H9 (cell line): ENCODE measurements at regions not wholly inside any gene's neighbourhood (a gene's known extent, or its start where the extent isn't known, plus 50 kb on each side); places are given as distances from the start of the nearest gene placed in this dataset.

Experiments
- DNase-seq: peaks from one replicate; pipeline ENCODE4 v3.0.0-alpha.2; 2017
- H2AFZ ChIP-seq: one replicate; pipeline ENCODE4 v1.6.1; 2013; ENCODE audit warnings: mild to moderate bottlenecking, low read length, control low read depth, moderate library complexity
- H2AK5ac ChIP-seq: 2 replicates; pipeline ENCODE4 v1.6.1; 2013; ENCODE audit warnings: low read length, control low read depth, mixed read lengths; ENCODE audit not compliant: insufficient read length
- H2BK120ac ChIP-seq: one replicate; pipeline ENCODE4 v1.6.1; 2013; ENCODE audit warnings: low read depth, mild to moderate bottlenecking, low read length, control low read depth, inconsistent platforms; ENCODE audit not compliant: poor library complexity, severe bottlenecking
- H2BK12ac ChIP-seq: 2 replicates; pipeline ENCODE4 v1.6.1; 2013; ENCODE audit warnings: low read length, control low read depth, mixed read lengths, low read depth; ENCODE audit not compliant: insufficient read length
- H2BK15ac ChIP-seq: 2 replicates; pipeline ENCODE4 v1.6.1; 2013; ENCODE audit warnings: low read depth, low read length, control low read depth
- H2BK20ac ChIP-seq: one replicate; pipeline ENCODE4 v1.6.1; 2013; ENCODE audit warnings: low read depth, mild to moderate bottlenecking, low read length, control low read depth, inconsistent platforms; ENCODE audit not compliant: poor library complexity, severe bottlenecking
- H2BK5ac ChIP-seq: 2 replicates; pipeline ENCODE4 v1.6.1; 2013; ENCODE audit warnings: low read length, control low read depth, mixed read lengths; ENCODE audit not compliant: insufficient read length
- H3K14ac ChIP-seq: 2 replicates; pipeline ENCODE4 v1.6.1; 2013; ENCODE audit warnings: low read length, control low read depth; ENCODE audit not compliant: insufficient read depth
- H3K18ac ChIP-seq: 2 replicates; pipeline ENCODE4 v1.6.1; 2013; ENCODE audit warnings: low read depth, mild to moderate bottlenecking, mixed read lengths, low read length, control low read depth; ENCODE audit not compliant: insufficient read length
- H3K23ac ChIP-seq: 2 replicates; pipeline ENCODE4 v1.6.1; 2013; ENCODE audit warnings: low read length, control low read depth, mixed read lengths, low read depth; ENCODE audit not compliant: insufficient read length
- H3K23me2 ChIP-seq: 2 replicates; pipeline ENCODE4 v1.6.1; 2013; ENCODE audit warnings: low read depth, mild to moderate bottlenecking, mixed read lengths, low read length, control low read depth; ENCODE audit not compliant: insufficient read length, poor library complexity, severe bottlenecking
- H3K27ac ChIP-seq: 2 replicates; pipeline ENCODE4 v1.5.1; 2013; ENCODE audit warnings: low read length, control low read depth, mixed read lengths, low read depth; ENCODE audit not compliant: insufficient read length
- H3K27me3 ChIP-seq: 2 replicates; pipeline ENCODE4 v1.6.1; 2013; ENCODE audit warnings: low read length, control low read depth, inconsistent platforms; ENCODE audit not compliant: insufficient read depth
- H3K4ac ChIP-seq: 2 replicates; pipeline ENCODE4 v1.6.1; 2013; ENCODE audit warnings: low read depth, mild to moderate bottlenecking, control low read depth, inconsistent platforms, low read length, moderate library complexity
- H3K4me1 ChIP-seq: 2 replicates; pipeline ENCODE4 v1.6.1; 2013; ENCODE audit warnings: low read length, control low read depth, inconsistent platforms; ENCODE audit not compliant: insufficient read depth
- H3K4me2 ChIP-seq: 2 replicates; pipeline ENCODE4 v1.6.1; 2013; ENCODE audit warnings: low read length, control low read depth, mixed read lengths; ENCODE audit not compliant: insufficient read length, insufficient read depth
- H3K56ac ChIP-seq: 2 replicates; pipeline ENCODE4 v1.6.1; 2013; ENCODE audit warnings: low read depth, mild to moderate bottlenecking, mixed read lengths, low read length, control low read depth; ENCODE audit not compliant: insufficient read length
- H3K79me1 ChIP-seq: 2 replicates; pipeline ENCODE4 v1.6.1; 2013; ENCODE audit warnings: low read depth, mild to moderate bottlenecking, moderate library complexity, low read length, control low read depth, inconsistent platforms; ENCODE audit not compliant: insufficient read depth, poor library complexity, severe bottlenecking
- H3K79me2 ChIP-seq: 2 replicates; pipeline ENCODE4 v1.6.1; 2013; ENCODE audit warnings: low read length, control low read depth, inconsistent platforms; ENCODE audit not compliant: insufficient read depth
- H3K9ac ChIP-seq: 2 replicates; pipeline ENCODE4 v1.6.1; 2013; ENCODE audit warnings: low read length, control low read depth, mixed read lengths; ENCODE audit not compliant: insufficient read length; ENCODE audit errors: extremely low read depth
- H3K9me3 ChIP-seq: one replicate; pipeline ENCODE4 v1.6.1; 2013; ENCODE audit warnings: low read depth, low read length, inconsistent platforms; ENCODE audit not compliant: control insufficient read depth
- H3T11ph ChIP-seq: one replicate; pipeline ENCODE4 v1.6.1; 2013; ENCODE audit warnings: mild to moderate bottlenecking, low read length, control low read depth, inconsistent platforms
- H4K20me1 ChIP-seq: one replicate; pipeline ENCODE4 v1.6.1; 2013; ENCODE audit not compliant: control insufficient read depth, insufficient read length, insufficient read depth
- H4K5ac ChIP-seq: 2 replicates; pipeline ENCODE4 v1.6.1; 2013; ENCODE audit warnings: low read depth, mild to moderate bottlenecking, mixed read lengths, low read length, control low read depth; ENCODE audit not compliant: insufficient read length
- H4K8ac ChIP-seq: replicated peaks from 2 replicates; pipeline ENCODE4 v1.6.1; 2013; ENCODE audit warnings: low read length, control low read depth, mixed read lengths, low read depth; ENCODE audit not compliant: insufficient read length
- H4K91ac ChIP-seq: 2 replicates; pipeline ENCODE4 v1.6.1; 2013; ENCODE audit warnings: low read depth, mild to moderate bottlenecking, moderate library complexity, mixed read lengths, low read length, control low read depth; ENCODE audit not compliant: insufficient read length
- H3K27ac Mint-ChIP-seq, 3 experiments: 2 replicates in 2 of 3; 3 replicates in 1 of 3; pipeline ENCODE4 v1.8.0; 2020 to 2021; ENCODE audit warnings: mixed read lengths in 3 of 3, mild to moderate bottlenecking in 1 of 3, moderate library complexity in 1 of 3
- H3K27me3 Mint-ChIP-seq: 2 replicates; pipeline ENCODE4 v1.8.0; 2021; ENCODE audit warnings: low read depth, mild to moderate bottlenecking, moderate library complexity, mixed read lengths
- H3K36me3 Mint-ChIP-seq, 3 experiments: 2 replicates in 2 of 3; 3 replicates in 1 of 3; pipeline ENCODE4 v1.8.0; 2020 to 2021; ENCODE audit warnings: low read depth in 3 of 3, mixed read lengths in 3 of 3; ENCODE audit not compliant: insufficient read depth in 1 of 3
- H3K4me1 Mint-ChIP-seq, 2 experiments: 2 replicates each; pipeline ENCODE4 v1.8.0; 2020; ENCODE audit warnings: mixed read lengths in 2 of 2
- H3K4me3 Mint-ChIP-seq, 2 experiments: 2 replicates in 1 of 2; 3 replicates in 1 of 2; pipeline ENCODE4 v1.8.0; 2020 to 2021; ENCODE audit warnings: mild to moderate bottlenecking in 2 of 2, mixed read lengths in 2 of 2, moderate library complexity in 1 of 2
- H3K9me3 Mint-ChIP-seq, 2 experiments: 2 replicates in 1 of 2; 3 replicates in 1 of 2; pipeline ENCODE4 v1.8.0; 2020; ENCODE audit warnings: mild to moderate bottlenecking in 2 of 2, mixed read lengths in 2 of 2, moderate library complexity in 1 of 2
- WGBS: extraction: QIAGEN DNeasy Blood & Tissue Kit; methylation state at CpG from one replicate; pipeline ENCODE4 v1.1.7; 2013; ENCODE audit warnings: missing lambda C conversion rate, low lambda C conversion rate, mixed read lengths; ENCODE audit not compliant: insufficient read length; ENCODE audit errors: extremely low coverage; 5-methylcytosine and 5-hydroxymethylcytosine counted together
- TF ChIP-seq, protein P1 (sequence below): fragments of 200-600 bp; sonication (generic); conservative IDR thresholded peaks from 3 replicates; pipeline ENCODE4 v1.8.0; 2021; ENCODE audit warnings: antibody characterized with exemption, mild to moderate bottlenecking

- no peak for DNase-seq
- no CpG with 5 or more reads among the region's 14 CpGs for WGBS
- H3K27ac ChIP-seq = no peak overlapping the region
These were observed 125.5 kb downstream of the CRYAA start for GRCh38 chr21:43294194-43294902.

More at GRCh38 chr21:43294194-43294902, 125.5 kb downstream of the CRYAA start:
- Mint-ChIP-seq H3K27ac (no peak overlapping the region), H3K4me1 (peaks cover 6 to 8% of the 10 kb centered on the region in 2 experiments; a peak in 3 of 4 replicates), H3K9me3 (no peaks in the 10 kb centered on the region), H3K36me3 (no peaks in the 10 kb centered on the region), H3K4me3 (no peak overlapping the region), H3K27me3 (peaks cover 1% of the 10 kb centered on the region; the same call in 1 of the 2 replicates)
- Histone ChIP-seq H2BK15ac (no peak overlapping the region), H3K9me3 (no peaks in the 10 kb centered on the region), H2AK5ac (no peak overlapping the region), H3K4me2 (no peak overlapping the region), H4K20me1 (no peaks in the 10 kb centered on the region), H4K5ac (no peak overlapping the region), H3K4ac (no peak overlapping the region), H2BK5ac (no peak overlapping the region), H3K14ac (no peak overlapping the region), H3K27me3 (no peaks in the 10 kb centered on the region), H3K79me1 (no peaks in the 10 kb centered on the region), H3T11ph (no peak overlapping the region), H2BK20ac (no peak overlapping the region), H2BK120ac (no peak overlapping the region), H4K8ac (no peak overlapping the region), H3K23ac (no peak overlapping the region), H4K91ac (no peak overlapping the region), H3K79me2 (no peaks in the 10 kb centered on the region), H3K56ac (no peak overlapping the region), H2AFZ (no peak overlapping the region), H3K4me1 (no peaks in the 10 kb centered on the region), H3K9ac (no peak overlapping the region), H3K18ac (no peak overlapping the region), H3K23me2 (no peaks in the 10 kb centered on the region), H2BK12ac (no peak overlapping the region)
- TF ChIP-seq, protein P1, sequence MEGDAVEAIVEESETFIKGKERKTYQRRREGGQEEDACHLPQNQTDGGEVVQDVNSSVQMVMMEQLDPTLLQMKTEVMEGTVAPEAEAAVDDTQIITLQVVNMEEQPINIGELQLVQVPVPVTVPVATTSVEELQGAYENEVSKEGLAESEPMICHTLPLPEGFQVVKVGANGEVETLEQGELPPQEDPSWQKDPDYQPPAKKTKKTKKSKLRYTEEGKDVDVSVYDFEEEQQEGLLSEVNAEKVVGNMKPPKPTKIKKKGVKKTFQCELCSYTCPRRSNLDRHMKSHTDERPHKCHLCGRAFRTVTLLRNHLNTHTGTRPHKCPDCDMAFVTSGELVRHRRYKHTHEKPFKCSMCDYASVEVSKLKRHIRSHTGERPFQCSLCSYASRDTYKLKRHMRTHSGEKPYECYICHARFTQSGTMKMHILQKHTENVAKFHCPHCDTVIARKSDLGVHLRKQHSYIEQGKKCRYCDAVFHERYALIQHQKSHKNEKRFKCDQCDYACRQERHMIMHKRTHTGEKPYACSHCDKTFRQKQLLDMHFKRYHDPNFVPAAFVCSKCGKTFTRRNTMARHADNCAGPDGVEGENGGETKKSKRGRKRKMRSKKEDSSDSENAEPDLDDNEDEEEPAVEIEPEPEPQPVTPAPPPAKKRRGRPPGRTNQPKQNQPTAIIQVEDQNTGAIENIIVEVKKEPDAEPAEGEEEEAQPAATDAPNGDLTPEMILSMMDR = no peak
